ENCODE measurements at regions not wholly inside any gene's neighbourhood (a gene's known extent, or its start where the extent isn't known, plus 50 kb on each side); places are given as distances from the start of the nearest gene placed in this dataset.

GRCh38 chr15:95059346-95059905, 828.1 kb downstream of the MCTP2 start:
- TF ChIP-seq CTCF (IDR thresholded peaks at IDR 0.05) (no peak), ZFX (IDR thresholded peaks at IDR 0.05; ENCODE audit: borderline replicate concordance) (no peak)

Data from 22Rv1 (cell line).